H1 (cell line): ENCODE measurements at regions not wholly inside any gene's neighbourhood (a gene's known extent, or its start where the extent isn't known, plus 50 kb on each side); places are given as distances from the start of the nearest gene placed in this dataset.
A peak's percentile ranks its signal among the peaks of the same experiment; 100 is the strongest.

Experiments
- BRCA1 ChIP-seq: IDR thresholded peaks from 2 replicates; pipeline ENCODE4 v1.6.1; 2012; ENCODE audit warnings: low read depth, low read length, improper control_type of control experiment
- CBX5 ChIP-seq: fragments of 300-800, 300-1000 bp; sonication (generic); IDR thresholded peaks from 2 replicates; pipeline ENCODE4 v1.7.1; 2016; ENCODE audit warnings: antibody characterized with exemption, low read length, low read depth
- CREB1 ChIP-seq: IDR thresholded peaks from 2 replicates; pipeline ENCODE4 v1.6.1; 2012; ENCODE audit warnings: inconsistent platforms
- POLR2AphosphoS5 ChIP-seq: IDR thresholded peaks from 2 replicates; pipeline ENCODE4 v1.6.1; 2011; ENCODE audit warnings: low read depth, low read length
- POU5F1 ChIP-seq: IDR thresholded peaks from 2 replicates; pipeline ENCODE4 v1.6.1; 2011; ENCODE audit warnings: low read depth, mild to moderate bottlenecking, low read length, moderate library complexity
- RAD21 ChIP-seq, 2 experiments: IDR thresholded peaks in 1 of 2; conservative IDR thresholded peaks in 1 of 2; 2 replicates each; pipeline ENCODE4 v1.6.1; 2011; ENCODE audit warnings: low read depth in 2 of 2, low read length in 2 of 2, improper control_type of control experiment in 1 of 2, inconsistent platforms in 1 of 2, mild to moderate bottlenecking in 1 of 2, moderate library complexity in 1 of 2
- SIX5 ChIP-seq: IDR thresholded peaks from 2 replicates; pipeline ENCODE4 v1.6.1; 2011; ENCODE audit warnings: mild to moderate bottlenecking, low read depth, low read length
- SP1 ChIP-seq: IDR thresholded peaks from 2 replicates; pipeline ENCODE4 v1.6.1; 2011; ENCODE audit warnings: low read depth, low read length
- ZNF274 ChIP-seq: IDR thresholded peaks from 2 replicates; pipeline ENCODE4 v1.7.0; 2012; ENCODE audit warnings: low read length, borderline replicate concordance; ENCODE audit errors: extremely low read depth
- TF ChIP-seq, protein P1 (sequence below): fragments of 300-600 bp; sonication (generic); IDR thresholded peaks from 2 replicates; pipeline ENCODE4 v1.7.1; 2012; ENCODE audit warnings: low read length, moderate library complexity, mild to moderate bottlenecking, inconsistent platforms; ENCODE audit not compliant: insufficient replicate concordance

DNA sequence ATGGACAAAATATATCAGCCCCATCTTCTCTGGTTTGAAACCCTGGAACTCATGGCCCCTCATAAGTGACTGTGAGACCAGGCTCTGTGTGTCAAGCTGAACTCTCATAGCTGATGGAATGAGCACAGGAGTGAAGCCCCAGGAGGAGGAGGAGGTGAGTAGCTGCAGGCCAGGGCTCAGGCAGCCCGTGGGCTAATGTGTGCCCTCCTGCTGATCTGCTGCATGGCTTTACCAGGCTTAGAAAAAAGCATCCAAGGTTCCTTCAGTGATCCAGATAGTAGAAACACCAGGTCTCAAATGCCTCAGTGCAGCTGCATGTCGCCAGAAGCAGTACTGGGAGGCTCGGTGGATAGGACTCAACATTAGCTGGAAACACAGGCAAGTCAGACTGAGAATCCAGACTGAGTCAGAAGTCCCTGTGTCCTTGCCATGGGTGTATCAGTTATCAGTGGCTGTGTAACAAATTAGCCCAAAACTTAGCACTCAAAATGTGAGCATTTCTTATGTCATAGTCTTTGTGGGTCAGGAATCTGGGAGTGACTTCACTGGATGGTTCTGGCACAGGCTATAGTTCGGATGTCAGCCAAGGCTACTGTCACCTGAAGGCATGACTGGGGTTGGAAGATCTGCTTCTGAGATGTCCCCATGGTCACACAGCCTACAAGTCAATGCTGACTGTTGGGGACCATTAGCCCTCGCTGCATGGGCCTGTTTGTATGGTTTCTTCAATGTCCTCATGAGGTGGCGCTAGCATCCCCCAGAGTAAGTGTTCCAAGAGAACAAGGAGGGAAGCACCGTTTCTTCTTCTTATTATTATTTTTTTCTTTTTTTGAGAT is 255.4 kb upstream of the IRF2BP2 start (continued):
- TF ChIP-seq, protein P1, sequence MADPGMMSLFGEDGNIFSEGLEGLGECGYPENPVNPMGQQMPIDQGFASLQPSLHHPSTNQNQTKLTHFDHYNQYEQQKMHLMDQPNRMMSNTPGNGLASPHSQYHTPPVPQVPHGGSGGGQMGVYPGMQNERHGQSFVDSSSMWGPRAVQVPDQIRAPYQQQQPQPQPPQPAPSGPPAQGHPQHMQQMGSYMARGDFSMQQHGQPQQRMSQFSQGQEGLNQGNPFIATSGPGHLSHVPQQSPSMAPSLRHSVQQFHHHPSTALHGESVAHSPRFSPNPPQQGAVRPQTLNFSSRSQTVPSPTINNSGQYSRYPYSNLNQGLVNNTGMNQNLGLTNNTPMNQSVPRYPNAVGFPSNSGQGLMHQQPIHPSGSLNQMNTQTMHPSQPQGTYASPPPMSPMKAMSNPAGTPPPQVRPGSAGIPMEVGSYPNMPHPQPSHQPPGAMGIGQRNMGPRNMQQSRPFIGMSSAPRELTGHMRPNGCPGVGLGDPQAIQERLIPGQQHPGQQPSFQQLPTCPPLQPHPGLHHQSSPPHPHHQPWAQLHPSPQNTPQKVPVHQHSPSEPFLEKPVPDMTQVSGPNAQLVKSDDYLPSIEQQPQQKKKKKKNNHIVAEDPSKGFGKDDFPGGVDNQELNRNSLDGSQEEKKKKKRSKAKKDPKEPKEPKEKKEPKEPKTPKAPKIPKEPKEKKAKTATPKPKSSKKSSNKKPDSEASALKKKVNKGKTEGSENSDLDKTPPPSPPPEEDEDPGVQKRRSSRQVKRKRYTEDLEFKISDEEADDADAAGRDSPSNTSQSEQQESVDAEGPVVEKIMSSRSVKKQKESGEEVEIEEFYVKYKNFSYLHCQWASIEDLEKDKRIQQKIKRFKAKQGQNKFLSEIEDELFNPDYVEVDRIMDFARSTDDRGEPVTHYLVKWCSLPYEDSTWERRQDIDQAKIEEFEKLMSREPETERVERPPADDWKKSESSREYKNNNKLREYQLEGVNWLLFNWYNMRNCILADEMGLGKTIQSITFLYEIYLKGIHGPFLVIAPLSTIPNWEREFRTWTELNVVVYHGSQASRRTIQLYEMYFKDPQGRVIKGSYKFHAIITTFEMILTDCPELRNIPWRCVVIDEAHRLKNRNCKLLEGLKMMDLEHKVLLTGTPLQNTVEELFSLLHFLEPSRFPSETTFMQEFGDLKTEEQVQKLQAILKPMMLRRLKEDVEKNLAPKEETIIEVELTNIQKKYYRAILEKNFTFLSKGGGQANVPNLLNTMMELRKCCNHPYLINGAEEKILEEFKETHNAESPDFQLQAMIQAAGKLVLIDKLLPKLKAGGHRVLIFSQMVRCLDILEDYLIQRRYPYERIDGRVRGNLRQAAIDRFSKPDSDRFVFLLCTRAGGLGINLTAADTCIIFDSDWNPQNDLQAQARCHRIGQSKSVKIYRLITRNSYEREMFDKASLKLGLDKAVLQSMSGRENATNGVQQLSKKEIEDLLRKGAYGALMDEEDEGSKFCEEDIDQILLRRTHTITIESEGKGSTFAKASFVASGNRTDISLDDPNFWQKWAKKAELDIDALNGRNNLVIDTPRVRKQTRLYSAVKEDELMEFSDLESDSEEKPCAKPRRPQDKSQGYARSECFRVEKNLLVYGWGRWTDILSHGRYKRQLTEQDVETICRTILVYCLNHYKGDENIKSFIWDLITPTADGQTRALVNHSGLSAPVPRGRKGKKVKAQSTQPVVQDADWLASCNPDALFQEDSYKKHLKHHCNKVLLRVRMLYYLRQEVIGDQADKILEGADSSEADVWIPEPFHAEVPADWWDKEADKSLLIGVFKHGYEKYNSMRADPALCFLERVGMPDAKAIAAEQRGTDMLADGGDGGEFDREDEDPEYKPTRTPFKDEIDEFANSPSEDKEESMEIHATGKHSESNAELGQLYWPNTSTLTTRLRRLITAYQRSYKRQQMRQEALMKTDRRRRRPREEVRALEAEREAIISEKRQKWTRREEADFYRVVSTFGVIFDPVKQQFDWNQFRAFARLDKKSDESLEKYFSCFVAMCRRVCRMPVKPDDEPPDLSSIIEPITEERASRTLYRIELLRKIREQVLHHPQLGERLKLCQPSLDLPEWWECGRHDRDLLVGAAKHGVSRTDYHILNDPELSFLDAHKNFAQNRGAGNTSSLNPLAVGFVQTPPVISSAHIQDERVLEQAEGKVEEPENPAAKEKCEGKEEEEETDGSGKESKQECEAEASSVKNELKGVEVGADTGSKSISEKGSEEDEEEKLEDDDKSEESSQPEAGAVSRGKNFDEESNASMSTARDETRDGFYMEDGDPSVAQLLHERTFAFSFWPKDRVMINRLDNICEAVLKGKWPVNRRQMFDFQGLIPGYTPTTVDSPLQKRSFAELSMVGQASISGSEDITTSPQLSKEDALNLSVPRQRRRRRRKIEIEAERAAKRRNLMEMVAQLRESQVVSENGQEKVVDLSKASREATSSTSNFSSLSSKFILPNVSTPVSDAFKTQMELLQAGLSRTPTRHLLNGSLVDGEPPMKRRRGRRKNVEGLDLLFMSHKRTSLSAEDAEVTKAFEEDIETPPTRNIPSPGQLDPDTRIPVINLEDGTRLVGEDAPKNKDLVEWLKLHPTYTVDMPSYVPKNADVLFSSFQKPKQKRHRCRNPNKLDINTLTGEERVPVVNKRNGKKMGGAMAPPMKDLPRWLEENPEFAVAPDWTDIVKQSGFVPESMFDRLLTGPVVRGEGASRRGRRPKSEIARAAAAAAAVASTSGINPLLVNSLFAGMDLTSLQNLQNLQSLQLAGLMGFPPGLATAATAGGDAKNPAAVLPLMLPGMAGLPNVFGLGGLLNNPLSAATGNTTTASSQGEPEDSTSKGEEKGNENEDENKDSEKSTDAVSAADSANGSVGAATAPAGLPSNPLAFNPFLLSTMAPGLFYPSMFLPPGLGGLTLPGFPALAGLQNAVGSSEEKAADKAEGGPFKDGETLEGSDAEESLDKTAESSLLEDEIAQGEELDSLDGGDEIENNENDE = no peak
- TF ChIP-seq BRCA1 (no peak), POLR2AphosphoS5 (no peak), SP1 (no peak), CREB1 (no peak), SIX5 (no peak), ZNF274 (no peak), CBX5 (no peak), POU5F1 (no peak), RAD21 (IDR thresholded peaks at IDR 0.05 in 1 of 2, conservative IDR thresholded peaks at IDR 0.05 in 1 of 2; ENCODE audit: low read depth in 2 of 2, low read length in 2 of 2) (peak; percentile 15 to 52; a peak in 2 of 4 replicates)
